HG02885 (cell line): ENCODE measurements at regions not wholly inside any gene's neighbourhood (a gene's known extent, or its start where the extent isn't known, plus 50 kb on each side); places are given as distances from the start of the nearest gene placed in this dataset.

Experiments
- ATAC-seq: cut with Tn5 transposase; IDR thresholded peaks from one replicate; pipeline ENCODE4 v1.9.1; 2021; ENCODE audit warnings: mild to moderate bottlenecking; ENCODE audit not compliant: unreplicated experiment, poor library complexity

DNA sequence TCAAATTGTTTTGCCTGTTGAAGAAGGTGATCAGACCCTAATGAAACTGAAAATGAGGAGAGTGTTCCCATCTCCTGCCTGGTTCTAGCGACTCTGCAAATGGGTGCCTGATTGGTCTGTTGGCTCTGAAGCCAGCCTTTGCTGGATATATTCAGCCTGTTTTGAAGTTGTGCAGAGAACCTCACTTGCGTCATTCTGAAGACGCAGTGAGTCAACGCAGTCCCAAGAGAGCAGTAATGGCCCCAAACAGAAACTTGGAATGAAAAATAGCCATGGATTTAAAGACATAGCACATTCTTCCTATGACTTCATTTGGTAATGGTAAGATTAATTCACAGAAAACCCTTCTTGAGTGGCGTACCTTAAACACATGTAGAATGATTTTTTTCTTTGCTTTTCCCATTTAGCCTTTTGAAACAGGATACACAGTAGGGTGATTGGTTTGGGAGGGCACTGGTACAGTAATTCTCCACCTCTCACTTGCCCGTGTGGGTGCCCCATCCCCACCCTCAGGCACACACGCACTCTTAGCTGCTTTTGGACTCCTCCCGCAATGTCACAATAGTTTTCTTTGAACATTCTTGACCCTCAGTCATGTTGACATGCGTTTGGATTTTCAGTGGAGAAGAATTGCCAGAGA lies 54.1 kb upstream of the ABL1 start:
- no peak for ATAC-seq

DNA sequence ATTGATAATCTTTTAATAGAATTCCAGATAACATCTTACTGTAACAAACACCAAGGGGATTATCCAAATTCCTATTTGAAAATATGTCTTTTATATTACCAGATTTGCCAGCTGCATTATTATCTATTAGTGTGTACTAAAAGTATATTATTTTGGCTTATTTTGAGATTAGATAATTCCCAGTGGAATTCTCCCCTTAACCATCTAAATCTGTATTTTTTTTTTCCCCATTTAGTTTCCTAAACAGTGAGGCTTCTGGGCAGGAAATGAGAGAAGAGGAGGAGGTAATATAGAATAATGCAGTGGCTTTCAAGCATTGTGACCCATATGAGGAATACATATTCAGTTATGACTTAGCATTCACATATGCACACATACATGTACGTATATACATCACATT lies 53.5 kb upstream of the ABL1 start:
- no peak for ATAC-seq

GRCh38 chr9:130782886-130783530 lies 52.0 kb upstream of the ABL1 start:
- no peak for ATAC-seq

GRCh38 chr9:130785053-130785452 lies 50.0 kb upstream of the ABL1 start:
- ATAC-seq, result no peak
